Pulmonary artery endothelial cell (primary cell): ENCODE measurements at regions not wholly inside any gene's neighbourhood (a gene's known extent, or its start where the extent isn't known, plus 50 kb on each side); places are given as distances from the start of the nearest gene placed in this dataset.
"Not testable (repeated sequence)": the region's sequence is repeated elsewhere in the genome, so short reads cannot be mapped to it uniquely, and the experiment has no call there.

Experiments
- DNase-seq: peaks from one replicate; pipeline ENCODE4 v3.0.0-alpha.2; 2011; ENCODE audit warnings: low read depth, low spot score

GRCh38 chr6:26258212-26258977 lies 106.6 kb upstream of the BTN3A2 start:
- no peak for DNase-seq

DNA sequence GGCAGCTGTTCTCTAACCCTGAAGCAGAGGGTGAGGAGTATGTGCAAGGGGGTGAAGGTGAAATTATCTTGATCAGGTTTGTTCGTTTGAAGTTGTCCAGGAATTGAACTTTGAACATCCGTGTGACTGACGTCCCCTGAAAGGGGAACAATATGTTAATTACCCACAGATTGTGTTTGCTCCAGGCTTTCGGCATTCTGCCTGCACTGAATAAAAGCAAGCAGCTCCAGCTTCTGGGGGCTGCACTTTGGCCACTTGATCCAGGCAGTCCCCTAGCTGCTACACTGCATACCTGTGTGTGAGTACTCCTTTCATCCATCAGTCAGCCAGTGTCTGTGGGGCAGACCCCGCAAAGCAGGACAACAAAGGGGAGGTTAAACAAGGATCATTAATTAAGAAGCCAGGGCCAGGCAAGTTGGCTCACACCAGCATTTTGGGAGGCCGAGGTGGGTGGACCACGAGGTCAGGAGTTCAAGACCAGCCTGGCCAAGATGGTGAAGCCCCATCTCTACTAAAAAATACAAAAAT lies 104.8 kb upstream of the BTN3A2 start:
- no peak for DNase-seq

DNA sequence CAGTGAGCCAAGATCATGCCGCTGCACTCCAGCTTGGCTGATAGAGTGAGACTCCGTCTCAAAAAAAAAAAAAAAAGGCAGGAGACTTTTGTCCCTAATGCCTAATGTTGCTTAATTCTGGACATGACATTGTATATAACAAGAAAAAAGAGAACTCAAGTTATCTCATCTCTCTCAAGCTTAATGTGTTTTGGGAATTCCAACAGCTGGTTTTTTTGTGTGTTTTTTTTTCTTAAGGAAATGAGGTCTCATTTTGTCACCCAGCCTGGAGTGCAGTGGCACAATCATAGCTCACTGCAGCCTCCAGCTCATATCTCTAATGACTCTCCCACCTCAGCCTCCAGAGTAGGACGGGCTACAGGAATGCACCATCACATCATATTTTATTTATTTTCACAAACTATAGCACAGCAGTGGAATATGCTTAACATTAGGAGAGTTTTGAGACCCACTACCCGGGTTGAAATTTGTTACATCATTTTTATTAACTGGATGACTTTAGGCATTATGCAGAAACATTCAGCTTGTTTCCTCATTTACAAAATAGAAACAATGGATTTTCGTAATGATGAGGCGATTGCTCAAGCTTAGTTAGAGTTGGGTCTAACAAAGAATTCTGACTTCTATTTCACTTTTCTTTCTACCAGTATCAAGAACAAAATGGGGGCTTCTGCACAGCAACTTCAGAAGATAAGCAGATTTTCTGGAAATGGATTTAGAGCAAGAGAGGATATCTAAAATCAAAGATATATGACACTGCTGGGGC lies 104.1 kb upstream of the BTN3A2 start:
- no peak for DNase-seq

GRCh38 chr6:26264547-26264946 lies 100.5 kb upstream of the BTN3A2 start:
- no peak for DNase-seq

GRCh38 chr6:26267083-26267589 lies 97.9 kb upstream of the BTN3A2 start:
- no peak for DNase-seq

DNA sequence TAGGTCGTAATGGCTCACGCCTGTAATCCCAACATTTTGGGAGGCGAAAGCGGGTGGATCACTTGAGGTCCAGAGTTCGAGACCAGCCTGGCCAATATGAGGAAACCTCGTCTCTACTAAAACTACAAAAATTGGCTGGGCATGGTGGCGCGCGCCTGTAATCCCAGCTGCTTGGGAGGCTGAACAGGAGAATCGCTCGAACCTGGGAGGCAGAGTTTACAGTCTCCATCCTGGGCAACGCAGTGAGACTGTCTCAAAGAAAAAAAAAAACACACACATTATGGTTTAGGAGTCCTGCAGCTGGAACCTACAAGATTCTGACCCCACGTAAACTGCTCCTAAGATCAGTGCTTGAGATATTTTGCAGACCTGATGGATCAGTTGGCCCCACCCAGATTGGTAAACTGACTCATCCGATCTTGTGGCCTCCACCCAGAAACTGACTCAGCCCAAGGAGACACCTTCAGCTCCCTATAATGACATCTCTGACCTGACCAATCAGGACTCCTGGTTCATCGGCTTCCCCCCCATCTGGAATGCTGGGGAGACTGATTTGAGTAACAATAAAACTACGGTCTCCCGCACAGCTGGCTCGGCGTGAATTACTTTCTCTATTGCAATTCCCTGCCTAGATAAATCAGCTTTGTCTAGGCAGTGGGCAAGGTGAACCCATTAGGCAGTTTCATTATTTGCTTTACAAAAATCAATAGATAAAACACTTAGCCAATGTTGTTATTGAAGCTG lies 96.2 kb upstream of the BTN3A2 start:
- no peak for DNase-seq

GRCh38 chr6:26269531-26270485 lies 95.2 kb upstream of the BTN3A2 start:
- no peak for DNase-seq

GRCh38 chr6:26270486-26270861 lies 94.5 kb upstream of the BTN3A2 start:
- no peak for DNase-seq

- no peak for DNase-seq
Measured at GRCh38 chr6:26270903-26271667, 93.9 kb upstream of the BTN3A2 start.

- no peak for DNase-seq
Measured at GRCh38 chr6:26271668-26272024, 93.4 kb upstream of the BTN3A2 start.

DNA sequence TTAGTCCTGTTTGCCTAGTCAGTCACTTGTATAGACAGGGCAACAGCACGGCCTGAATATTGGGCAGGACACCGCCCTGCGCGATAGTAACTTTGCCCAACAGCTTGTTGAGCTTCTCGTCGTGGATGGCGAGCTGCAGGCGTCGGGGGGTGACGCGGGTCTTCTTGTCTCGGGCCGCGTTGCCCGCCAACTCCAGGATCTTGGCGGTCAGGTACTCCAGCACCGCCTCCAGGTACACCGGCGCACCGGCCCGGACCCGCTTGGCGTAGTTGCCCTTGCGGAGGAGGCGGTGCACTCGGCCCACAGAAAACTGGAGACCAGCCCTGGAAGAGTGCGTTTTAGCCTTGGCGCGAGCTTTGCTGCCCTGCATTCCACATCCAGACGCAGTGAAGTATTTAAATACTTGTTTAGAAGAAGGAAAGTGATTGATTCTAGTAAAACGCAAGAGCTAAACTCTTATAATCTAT lies 92.8 kb upstream of the BTN3A2 start:
- DNase-seq = no peak

- DNase-seq = no peak
Measured at GRCh38 chr6:26273673-26274588, 91.1 kb upstream of the BTN3A2 start.

DNA sequence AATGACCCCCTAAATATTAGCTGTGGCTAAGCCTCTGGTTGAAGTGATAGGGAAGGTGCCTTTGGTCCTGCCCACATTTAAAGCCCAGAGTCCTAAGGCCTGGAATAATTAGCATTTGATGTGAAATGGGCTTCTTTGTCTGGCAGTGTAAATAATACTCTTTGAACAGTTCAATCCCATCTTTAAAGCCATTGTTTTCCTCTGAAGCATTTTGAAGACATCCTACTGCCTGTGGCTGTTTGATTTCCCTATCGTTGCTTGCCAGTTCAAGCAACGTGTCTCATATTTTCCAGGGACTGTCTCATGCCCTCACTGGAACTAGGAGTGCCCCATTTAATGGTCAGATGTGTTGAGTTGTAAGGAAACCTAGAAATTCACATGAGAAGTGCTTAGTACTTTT lies 89.3 kb upstream of the BTN3A2 start:
- no peak for DNase-seq

- no peak for DNase-seq
Measured at GRCh38 chr6:26276841-26277648, 88.0 kb upstream of the BTN3A2 start.

DNA sequence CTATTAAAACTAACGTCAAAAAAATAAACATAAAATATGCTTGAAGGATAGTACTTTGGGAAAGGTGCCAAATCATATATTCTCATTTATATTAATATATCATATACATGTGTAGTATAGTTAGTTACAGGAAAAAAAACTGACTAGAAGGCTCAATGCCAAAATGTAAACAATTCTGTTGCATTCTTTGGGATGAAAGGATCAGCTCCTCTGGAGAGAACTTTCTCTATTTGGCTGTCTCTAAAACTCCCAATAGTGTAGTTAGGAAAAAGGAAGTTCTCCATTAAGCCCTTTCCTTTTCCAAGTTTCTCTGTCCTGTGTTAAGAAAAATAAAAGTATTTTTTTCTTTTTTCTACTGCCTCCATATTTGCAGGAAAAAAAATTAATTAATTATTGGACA lies 86.5 kb upstream of the BTN3A2 start:
- DNase-seq = no peak

- DNase-seq = not testable (repeated sequence)
Measured at GRCh38 chr6:26279371-26279770, 85.6 kb upstream of the BTN3A2 start.

DNA sequence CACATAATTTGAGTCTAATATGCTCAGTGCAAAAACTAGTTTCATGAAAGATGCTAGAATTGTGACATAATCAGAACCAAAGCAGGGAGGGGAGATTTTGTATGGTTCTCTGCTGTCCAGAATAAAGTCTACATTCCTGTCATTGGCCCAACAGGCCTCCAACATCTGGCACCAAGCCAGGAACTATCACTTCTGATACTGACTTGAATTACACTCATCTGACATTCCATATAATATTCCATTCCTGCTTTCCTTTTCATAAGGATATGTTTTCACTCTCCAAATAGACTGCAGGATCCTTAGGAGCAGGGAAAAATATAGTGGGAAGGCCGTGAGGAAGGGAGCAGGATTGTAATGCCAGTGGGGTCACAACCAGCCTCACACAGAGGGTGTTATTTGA lies 84.6 kb upstream of the BTN3A2 start:
- DNase-seq = no peak
